ENCODE measurements at regions not wholly inside any gene's neighbourhood (a gene's known extent, or its start where the extent isn't known, plus 50 kb on each side); places are given as distances from the start of the nearest gene placed in this dataset.

- no peak for TF ChIP-seq CTCF (conservative IDR thresholded peaks at IDR 0.05 in 1 of 2, IDR thresholded peaks at IDR 0.05 in 1 of 2; ENCODE audit: extremely low read depth in 1 of 2, insufficient read depth in 1 of 2, low read depth in 1 of 2, low read length in 2 of 2)
- TF ChIP-seq EZH2 (IDR thresholded peaks at IDR 0.05; ENCODE audit: borderline replicate concordance, low read length) = no peak
Observed at GRCh38 chr17:16879686-16880085, 92.2 kb downstream of the TNFRSF13B start.
